ENCODE measurements at regions not wholly inside any gene's neighbourhood (a gene's known extent, or its start where the extent isn't known, plus 50 kb on each side); places are given as distances from the start of the nearest gene placed in this dataset.
"Not testable (repeated sequence)": the region's sequence is repeated elsewhere in the genome, so short reads cannot be mapped to it uniquely, and the experiment has no call there.

DNA sequence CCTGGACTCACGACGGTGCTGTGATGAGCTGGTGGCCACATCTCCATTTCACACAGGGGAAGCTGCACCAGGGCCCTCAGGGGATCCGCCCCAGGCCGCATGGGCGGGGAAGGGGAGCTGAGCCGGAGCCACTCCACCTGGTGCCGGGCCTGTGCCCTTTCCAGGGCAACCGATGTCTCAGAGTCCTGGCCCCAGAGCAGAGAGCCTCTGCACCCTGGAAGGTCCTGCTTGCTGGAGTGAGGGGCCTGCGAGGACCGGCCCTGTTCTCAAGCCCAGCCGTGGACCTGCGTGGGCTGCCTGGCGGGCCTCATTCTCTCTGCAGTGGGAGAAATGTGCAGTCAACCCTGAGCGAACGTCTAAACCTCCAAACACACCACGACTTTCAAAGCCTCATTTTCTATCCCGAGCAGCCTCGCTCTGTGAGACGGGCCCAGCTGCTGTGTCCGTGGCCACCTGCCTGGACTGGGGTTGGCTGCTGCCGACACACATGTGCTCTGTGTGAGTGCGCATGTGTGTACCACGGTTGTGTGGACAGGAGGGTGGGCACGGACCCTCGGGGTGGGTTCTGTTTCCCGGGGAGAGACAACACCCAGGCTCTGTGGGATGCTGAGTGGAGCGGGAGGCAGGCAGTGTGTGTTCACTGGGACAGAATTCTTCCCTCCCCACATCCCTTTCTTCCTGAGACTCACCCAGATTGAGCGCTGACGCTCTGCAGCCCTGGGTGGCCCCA, 163.5 kb downstream of the KIF26A start:
- no peak for DNase-seq (ENCODE audit: low read depth in 4 of 4, low spot score in 3 of 4)

DNA sequence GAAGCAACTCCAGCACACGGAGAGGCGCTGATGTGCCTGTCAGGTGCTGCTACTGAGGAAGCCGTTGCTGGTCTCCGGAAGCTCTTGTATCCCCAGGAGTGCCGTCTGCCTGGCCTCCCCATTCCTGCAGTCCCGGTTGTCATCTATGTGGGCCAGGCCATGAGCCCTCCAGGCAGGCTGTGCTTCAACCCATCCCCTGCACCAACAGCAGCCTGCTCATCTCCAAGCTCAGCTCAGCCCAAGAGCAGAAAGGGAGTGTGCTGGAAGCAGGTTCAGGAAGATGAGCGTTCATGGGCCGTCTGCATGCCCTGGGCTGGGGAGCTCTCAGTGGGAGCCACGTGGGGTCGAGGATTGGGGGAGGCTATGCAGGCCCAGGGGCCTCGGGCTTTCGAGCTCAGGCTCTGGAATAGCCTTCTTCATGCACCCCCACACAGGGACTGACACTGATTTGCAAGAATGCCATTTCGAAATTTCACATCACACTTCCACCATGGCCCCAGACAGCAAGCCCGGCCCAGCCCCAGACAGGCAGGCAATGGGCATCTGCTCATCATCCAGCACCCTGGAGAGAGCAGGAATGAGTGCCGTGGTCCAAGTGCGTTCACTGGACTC, 164.5 kb downstream of the KIF26A start:
- no peak for DNase-seq (ENCODE audit: low read depth in 4 of 4, low spot score in 3 of 4)

DNA sequence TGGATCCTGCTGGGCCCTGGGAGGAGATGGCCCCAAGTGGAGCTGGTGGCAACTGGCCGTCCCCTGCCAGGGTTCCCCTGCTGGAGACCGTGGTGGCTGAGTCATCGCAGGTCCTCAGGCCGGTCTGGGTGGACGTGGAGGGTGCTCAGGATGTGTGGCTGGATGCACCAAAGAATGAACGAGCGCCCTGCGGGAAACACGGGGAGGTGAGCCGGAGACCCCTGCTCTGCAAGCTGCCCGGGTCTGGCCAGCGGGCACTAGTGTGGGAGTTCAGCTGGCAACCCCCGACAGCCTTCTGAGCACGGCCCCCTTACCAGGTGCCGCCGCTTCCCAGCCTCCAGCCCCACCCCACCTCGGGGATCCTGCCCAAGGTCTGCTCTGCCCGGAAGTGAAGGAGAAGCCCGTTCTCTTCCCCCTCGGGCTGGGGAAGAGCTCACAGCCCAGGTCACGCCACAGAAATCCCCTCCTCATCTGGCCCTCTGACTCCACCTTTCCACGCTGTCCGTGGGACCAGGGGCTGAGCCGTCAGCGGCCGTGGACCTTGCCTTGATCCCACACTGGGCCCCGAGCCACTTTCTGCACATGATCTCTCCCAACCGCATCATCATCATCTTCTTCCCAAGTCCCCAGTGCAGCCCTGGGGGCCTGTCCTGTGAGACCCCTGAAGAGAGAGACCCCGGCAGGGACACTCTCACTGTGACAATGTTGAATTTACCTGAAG, 165.5 kb downstream of the KIF26A start:
- no peak for DNase-seq (ENCODE audit: low read depth in 4 of 4, low spot score in 3 of 4)

DNA sequence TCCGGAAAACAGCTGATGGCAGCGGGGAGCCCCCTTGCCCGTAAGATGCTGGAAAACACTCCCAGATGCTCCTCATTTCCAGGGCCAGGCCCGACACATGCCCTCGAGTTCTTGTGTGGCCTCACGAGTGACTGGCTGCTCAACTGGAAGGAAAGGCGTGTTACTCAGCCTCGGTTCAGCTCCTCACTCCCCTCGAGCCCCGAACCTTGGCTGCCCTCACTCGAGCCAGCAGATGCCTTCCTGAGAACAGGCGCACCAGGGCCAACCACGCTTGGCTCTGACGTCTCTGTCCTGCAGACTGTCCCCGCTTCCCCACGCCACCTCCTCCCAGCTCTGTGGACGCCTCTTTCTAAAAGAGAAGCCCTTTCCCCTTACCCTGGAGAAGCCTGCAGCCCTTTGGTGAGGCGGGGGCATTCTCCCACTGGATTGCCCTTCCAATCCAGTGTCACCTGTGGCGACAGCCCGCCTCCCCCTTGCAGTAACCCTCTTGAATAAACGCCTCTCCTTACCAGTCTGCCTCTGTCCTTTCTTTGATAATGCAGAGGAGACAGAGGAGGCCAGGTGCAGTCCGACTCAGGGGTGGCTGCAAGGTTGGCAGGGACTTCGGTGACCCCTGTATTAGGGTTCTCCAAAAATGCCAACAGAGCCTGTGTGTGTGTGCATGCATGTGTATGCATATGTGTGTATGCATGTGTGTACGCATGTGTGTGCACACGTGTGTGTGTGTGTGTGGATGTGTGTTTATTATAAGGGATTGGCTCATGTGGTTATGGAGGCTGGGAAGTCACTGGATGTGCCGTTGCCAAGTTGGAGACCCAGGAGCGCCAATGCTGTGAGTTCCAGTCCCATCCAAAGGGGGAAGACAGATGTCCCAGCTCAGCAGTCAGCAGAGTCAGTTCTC, 166.3 kb downstream of the KIF26A start:
- DNase-seq (ENCODE audit: low read depth in 4 of 4, low spot score in 3 of 4): no peak

DNA sequence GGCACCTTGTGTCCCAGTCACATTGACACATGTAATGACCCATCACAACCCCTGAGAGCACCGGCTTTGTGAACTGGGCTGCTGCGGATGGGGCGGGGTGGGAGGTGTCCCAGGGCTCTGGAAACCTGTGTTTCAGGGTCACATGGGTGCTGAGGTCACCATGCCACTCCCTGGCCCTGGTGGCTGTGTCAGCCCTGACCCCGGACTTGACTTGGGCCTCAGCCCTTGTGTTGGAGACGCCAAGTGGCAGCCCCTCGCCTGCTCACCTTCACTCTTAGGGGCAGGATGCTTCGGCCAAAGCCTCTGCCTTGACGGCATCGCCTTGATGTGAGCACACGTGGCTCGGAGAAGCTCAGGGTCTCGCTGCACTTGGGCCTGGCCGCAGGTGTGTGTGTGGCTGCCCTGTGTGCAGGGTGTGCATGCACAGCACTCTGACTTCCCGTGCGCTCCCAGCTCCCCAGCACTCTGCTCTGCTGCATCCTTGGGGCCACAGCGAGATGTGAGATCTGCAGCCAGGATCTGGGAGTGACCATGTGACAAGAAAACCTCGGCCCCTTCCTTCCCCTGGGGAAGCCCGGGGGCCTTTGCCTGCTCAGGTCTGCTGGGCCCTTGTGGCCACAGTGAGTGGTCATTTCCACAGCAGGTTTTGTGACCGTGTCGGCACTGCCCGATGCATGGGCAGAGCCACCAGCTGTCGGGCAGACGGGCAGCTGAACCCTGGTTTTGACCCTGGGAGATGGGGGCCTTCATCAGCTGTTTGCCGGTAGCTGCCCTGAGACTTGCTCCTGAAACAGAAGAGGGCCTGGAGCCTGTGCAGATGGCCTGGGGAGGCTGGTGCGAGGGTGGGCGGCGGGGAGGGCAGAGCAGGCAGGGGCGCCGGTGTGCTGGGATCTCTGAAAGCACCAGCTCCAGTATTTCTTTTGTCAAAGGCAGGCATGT, 167.4 kb downstream of the KIF26A start:
- DNase-seq (ENCODE audit: low read depth in 4 of 4, low spot score in 3 of 4): no peak

DNA sequence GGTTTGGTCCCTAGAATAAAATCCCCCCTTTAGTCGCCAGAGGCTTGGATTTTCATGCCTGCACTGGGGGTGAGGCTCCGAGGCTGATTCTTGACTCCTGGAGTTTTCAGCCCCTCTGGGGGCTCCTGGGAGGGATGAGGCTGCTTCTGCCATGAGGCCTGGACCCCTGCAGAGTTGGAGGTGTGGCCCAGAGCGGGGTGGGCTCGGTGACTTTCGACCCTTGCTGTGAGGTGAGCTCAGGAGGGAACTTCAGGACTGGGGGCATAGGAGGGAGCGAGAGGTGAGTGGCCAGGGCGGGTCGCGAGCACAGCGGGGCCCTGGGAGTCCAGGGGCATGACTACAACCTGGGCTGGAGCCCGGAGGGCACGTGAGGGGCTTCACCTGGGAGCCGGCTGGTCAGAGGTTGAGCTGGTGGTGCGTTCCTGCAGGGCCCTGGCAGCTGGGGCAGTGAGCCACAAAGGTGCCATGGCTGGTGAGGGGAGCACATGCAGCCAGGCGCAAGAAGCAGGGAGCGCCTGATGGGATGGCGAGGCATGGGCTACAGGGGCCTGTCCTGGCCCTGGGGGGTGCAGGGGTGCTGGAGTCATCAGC, 168.2 kb downstream of the KIF26A start:
- DNase-seq (ENCODE audit: low read depth in 4 of 4, low spot score in 3 of 4): no peak

DNA sequence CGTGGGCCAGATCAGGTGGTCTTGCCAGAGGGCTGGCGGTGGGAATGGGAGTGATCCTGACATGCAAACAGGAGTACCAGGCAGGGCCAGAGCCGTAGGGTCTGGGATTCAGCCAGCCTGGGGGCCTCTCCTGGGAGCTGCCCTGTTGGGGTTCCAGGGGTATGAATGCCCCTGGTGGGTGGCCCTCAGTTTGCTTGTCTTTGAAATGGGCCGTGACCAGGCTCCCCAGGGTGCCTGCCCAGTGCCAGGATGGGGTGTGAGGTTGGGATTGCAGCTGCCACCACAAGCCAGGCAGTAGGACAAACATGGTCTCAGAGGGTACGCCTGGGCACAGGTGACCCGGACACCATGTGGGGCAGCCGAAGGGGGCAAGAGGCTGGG, 168.8 kb downstream of the KIF26A start:
- DNase-seq (ENCODE audit: low read depth in 4 of 4, low spot score in 3 of 4): no peak

DNA sequence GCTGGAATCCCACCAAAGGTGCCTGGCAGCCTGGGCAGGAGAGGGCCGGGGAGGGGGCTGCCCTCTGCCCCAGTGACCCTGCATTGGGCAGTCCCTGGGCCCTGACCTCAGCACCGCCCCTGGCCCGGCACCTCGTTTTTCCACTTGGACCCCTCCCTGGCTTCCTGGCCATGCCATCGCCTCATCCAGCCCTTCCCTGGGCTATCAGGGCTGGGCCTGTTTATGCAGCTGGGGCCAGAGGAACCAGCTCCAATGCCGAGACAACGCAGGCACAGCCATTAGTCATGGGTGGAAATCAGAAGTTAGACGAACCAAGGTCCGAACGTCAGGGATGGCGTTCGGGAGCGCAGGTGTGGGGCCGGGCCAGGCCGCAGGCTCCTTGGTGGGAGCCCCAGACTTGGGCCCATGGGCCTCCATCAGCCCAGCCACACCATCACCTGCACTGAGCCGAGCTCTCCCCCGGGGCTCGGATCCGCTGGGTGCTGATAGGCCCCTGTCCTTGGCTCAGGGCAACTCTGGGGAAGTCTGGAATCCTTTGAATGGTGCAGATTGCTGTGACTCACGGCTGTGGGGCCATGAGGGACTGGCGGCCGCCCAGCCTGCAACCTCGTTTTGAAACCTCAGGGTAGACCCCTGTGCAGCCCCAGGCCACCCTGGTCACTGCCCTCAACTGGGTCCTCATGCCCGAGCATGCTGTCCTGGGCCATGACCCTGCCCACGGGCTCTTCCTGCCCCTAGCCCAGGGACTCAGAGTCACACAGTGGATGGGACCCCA, 169.4 kb downstream of the KIF26A start:
- DNase-seq (ENCODE audit: low read depth in 4 of 4, low spot score in 3 of 4): no peak

DNA sequence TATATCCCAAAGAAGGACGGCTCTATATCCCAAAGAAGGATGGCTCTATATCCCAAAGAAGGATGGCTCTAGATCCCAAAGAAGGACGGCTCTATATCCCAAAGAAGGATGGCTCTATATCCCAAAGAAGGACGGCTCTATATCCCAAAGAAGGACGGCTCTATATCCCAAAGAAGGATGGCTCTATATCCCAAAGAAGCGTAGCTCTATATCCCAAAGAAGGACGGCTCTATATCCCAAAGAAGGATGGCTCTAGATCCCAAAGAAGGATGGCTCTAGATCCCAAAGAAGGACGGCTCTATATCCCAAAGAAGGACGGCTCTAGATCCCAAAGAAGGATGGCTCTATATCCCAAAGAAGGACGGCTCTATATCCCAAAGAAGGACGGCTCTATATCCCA, 170.1 kb downstream of the KIF26A start:
- DNase-seq (ENCODE audit: low read depth in 4 of 4, low spot score in 3 of 4): not testable (repeated sequence)

DNA sequence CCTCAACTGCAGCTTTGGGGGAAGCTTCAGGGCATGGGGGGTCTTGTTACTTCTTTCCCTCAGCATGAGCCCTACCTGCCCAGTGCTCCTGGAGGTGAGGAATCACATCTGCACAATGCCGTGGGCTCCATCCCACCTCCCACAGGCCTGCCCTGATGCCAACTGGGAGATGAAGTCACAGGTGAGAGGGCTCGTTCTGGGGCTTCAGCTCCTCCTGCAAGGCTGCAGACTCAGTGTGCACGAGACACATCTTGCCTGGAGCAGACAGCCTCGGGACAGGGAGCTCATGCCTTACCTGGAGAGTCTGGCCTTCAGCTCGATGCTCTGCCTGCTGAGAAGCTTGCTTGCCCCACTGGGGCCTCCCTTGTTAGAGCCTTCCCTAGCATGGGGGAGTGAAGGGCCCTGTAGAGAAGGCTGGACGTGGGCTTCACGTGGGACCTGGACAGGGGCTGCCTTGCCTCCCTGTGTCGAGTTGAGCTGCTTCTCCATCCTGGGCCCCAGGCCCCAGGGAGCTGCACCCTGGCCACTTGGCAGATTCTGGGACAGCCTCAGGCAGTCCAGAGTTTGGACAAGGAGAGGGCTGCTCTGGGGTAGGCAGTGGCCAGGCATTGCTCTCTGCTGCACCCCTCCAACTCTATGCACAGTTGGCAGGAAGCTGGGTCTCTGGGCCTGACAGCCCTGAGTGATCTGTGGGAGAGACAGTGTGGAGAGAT, 171.4 kb downstream of the KIF26A start:
- DNase-seq (ENCODE audit: low read depth in 4 of 4, low spot score in 3 of 4): no peak

DNA sequence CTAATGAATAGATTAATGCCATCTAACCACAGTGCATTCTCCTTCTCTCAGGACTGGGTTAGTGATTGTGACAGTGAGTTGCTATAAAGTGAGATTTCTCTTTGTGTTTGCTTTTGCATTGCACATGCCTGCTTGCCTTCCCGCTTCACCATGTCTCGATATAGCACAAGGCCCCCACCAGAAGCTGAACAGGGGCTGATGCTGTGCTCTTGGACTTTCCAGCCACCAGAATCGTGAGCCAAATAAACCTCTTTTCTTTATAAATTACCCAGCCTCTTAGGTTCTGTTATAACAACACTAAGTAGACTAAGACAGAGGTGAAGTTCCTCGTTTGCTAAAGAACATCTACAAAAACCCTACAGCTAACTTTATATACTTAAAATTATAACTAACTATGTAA, 173.0 kb downstream of the KIF26A start:
- DNase-seq (ENCODE audit: low read depth in 4 of 4, low spot score in 3 of 4): no peak

DNA sequence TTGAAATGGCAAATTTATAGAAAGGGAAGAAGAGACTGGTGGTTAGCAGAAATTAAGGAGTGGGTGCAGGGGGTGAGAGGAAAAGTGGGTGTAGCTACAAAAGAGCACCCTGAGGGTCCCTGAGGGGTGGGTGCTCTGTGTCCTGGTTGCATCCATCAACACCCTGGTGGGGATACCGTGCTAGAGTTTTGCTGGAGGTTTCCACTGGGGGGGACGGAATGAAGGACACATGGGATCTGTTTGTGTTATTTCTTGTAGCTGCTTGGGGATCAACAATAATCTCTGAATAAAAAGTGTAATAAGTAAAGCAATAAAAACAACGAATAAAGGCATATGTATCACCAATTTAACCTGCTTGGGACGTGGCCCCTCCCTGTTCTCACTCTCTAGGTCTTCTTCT, 175.3 kb downstream of the KIF26A start:
- no peak for DNase-seq (ENCODE audit: low read depth in 4 of 4, low spot score in 3 of 4)

DNA sequence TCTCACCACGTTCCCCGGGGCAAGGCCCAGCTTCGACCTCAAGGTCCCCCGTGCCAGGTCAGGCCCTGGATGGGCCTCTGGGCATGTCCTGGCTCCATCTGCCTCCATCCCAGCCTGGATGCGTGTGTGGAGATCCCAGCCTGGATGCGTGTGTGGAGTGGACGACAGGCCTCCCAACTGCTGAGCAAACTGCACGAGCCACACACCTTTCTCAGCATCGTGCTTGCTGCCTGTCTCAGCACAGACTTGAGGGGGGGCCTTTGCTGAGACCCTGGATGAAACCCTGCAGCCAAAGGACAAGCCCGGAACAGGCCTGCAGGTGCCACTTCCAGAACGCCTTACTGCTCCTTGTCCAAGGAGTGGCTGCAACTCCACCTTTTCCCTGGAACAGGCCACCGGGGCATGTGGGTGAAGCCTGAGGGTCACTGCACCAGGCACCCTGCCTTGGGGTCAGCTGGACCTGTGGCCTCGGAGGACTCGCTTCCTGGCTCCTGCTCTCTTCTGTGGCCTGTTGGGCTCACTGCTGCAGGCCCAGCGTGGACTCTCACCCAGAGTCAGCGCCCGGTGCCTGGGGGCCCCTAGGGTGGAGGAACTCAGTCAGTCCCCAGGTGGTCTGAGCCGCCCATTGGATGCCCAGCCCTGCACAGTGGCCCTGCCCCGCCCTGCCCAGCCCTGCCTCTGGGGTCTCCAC, 176.0 kb downstream of the KIF26A start:
- DNase-seq (ENCODE audit: low read depth in 4 of 4, low spot score in 3 of 4): no peak

DNA sequence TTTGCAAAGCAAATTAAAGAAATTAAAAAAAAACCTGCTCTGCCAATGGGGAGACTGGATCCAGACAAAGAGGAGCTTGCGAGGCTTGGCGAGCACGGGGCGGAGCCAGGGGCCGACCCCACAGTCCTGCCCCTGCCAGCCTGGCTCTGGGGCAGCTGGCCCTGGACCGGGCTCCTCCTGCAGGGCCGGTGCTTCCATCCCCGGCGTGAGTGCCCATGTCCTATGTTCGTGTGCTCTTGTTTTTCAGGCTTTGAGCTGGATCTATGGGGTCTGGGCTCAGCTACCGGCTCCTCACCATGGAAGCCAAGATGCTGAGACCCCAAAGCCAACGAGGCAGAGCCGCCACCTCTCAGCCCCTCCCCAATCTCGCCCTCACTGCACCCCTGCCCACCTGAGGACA, 176.8 kb downstream of the KIF26A start:
- no peak for DNase-seq (ENCODE audit: low read depth in 4 of 4, low spot score in 3 of 4)

DNA sequence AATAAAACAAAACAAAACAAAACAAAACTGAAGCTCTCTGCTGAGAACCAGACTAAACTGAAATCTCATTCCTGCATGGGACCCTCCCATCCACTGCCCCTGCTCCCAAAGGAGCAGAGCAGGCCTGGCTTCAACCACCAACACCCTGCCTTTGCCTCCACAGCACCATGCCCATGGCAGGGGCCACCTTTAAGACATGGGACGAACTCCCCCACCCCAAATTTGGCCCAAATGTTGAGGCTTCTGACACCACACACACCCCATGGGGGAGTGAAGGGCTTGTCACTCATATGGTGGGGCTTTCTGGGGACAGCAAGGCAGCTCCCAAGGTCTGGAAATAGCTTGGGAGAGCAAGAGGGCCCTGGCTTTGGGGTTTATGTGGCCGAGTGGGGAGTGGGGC, 177.2 kb downstream of the KIF26A start:
- DNase-seq (ENCODE audit: low read depth in 4 of 4, low spot score in 3 of 4): no peak

DNA sequence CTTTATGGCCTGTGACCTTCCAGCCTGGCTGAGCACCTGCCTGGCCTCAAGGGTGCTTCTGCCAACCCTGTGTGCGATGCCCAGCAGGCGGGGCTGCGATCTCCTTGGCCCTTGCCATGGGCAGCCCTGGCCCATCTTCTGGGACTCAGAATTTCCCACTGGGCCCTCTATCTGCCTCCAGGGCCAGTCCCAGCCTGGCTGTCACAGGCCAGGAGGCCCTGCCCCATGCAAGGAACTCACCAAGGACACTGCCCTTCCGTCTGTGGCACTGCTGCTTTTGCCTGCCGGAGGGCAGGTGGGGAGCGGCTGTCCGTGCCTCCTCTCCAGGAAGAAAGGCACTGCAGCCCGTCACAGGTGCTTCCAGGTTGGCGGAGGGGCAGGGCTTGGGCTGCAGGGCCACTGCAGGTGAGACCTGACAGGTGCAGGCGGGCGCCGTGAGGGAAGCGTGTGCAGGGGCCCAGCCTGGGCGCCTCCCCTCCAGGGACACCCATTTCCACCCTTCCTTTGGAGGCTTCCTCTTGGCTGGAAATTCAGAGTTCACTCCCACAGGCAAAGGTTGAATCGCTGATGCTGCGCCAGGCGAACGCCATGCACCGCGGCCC, 177.8 kb downstream of the KIF26A start:
- DNase-seq (ENCODE audit: low read depth in 4 of 4, low spot score in 3 of 4): no peak

All from left renal pelvis (tissue), 4 donors.